ENCODE measurements at regions not wholly inside any gene's neighbourhood (a gene's known extent, or its start where the extent isn't known, plus 50 kb on each side); places are given as distances from the start of the nearest gene placed in this dataset.

DNA sequence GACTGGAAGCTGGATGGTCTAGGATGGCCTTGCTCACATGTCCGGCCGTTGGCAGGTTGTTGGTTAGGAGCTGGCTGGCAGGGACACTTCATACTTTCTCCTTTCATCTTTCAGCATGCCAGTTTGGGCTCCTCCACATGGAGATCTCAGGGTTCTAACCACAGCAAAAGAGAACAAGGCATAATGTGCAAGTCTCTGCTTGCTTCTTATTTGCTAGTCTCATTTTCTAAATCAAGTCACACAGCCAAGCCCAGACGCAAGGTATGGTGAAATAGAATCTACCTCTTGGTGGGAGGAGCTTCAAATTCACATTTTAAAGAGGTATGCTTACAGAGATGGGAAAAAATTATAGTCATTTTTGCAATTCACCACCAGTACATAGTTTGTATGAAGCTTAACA is 69.1 kb upstream of the NAP1L1 start:
- TF ChIP-seq, protein P1, sequence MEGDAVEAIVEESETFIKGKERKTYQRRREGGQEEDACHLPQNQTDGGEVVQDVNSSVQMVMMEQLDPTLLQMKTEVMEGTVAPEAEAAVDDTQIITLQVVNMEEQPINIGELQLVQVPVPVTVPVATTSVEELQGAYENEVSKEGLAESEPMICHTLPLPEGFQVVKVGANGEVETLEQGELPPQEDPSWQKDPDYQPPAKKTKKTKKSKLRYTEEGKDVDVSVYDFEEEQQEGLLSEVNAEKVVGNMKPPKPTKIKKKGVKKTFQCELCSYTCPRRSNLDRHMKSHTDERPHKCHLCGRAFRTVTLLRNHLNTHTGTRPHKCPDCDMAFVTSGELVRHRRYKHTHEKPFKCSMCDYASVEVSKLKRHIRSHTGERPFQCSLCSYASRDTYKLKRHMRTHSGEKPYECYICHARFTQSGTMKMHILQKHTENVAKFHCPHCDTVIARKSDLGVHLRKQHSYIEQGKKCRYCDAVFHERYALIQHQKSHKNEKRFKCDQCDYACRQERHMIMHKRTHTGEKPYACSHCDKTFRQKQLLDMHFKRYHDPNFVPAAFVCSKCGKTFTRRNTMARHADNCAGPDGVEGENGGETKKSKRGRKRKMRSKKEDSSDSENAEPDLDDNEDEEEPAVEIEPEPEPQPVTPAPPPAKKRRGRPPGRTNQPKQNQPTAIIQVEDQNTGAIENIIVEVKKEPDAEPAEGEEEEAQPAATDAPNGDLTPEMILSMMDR (conservative IDR thresholded peaks at IDR 0.05), result no peak
- TF ChIP-seq EZH2 (IDR thresholded peaks at IDR 0.05; ENCODE audit: low read depth), result no peak

Measured in PC-9 (cell line).